GM12878 (cell line): ENCODE measurements at regions not wholly inside any gene's neighbourhood (a gene's known extent, or its start where the extent isn't known, plus 50 kb on each side); places are given as distances from the start of the nearest gene placed in this dataset.

ENCODE experiments used
- ATAC-seq: fragments of 200-7000 bp; cut with Tn5 transposase; 3 replicates; pipeline ENCODE4 v1.9.1; 2020; ENCODE audit warnings: mild to moderate bottlenecking, moderate library complexity
- BruUV-seq: library from RNA; stranded (reverse); fragments of 400-500 nt; replicated peaks from 2 replicates; lab custom pipeline; 2021; lab: Mats Ljungman, UMichigan
- CTCF ChIA-PET: fragments of 300-600 bp; sonication (Branson Sonifier 250); formaldehyde crosslinking; extraction: SDS; loops from one replicate; lab custom pipeline; 2021; ENCODE audit warnings: inconsistent platforms; lab: Yijun Ruan, JAX
- POLR2A ChIA-PET: fragments of 350-600 bp; formaldehyde crosslinking; extraction: SDS; loops from one replicate; lab custom pipeline; 2021; ENCODE audit warnings: inconsistent platforms; lab: Charles Lee
- RAD21 ChIA-PET: fragments of 300-600 bp; sonication (Branson Sonifier 250); formaldehyde crosslinking; loops from one replicate; lab custom pipeline; 2023; ENCODE audit warnings: antibody characterized with exemption; ENCODE audit not compliant: unreplicated experiment; lab: Charles Lee
- SMC1A ChIA-PET: fragments of 300-600 bp; sonication (Branson Sonifier 250); formaldehyde crosslinking; loops from one replicate; lab custom pipeline; 2023; ENCODE audit not compliant: unreplicated experiment, uncharacterized antibody; lab: Charles Lee
- DNase-seq: peaks from one replicate; pipeline ENCODE4 v3.0.0-alpha.2; 2011; ENCODE audit warnings: low read depth, low spot score
- FAIRE-seq: peaks from 3 replicates; lab custom pipeline; 2011; peaks lifted over from hg19 to GRCh38; lab: Jason Lieb, UNC
- H2AFZ ChIP-seq: 2 replicates; pipeline ENCODE4 v1.6.0; 2011; ENCODE audit warnings: low read depth, low read length, control low read depth; ENCODE audit not compliant: control insufficient read depth
- H3K27ac ChIP-seq: 2 replicates; pipeline ENCODE4 v1.5.1; 2011; ENCODE audit warnings: control low read depth; ENCODE audit not compliant: control insufficient read depth, insufficient read depth
- H3K27me3 ChIP-seq, 2 experiments: replicated peaks in 1 of 2; 2 replicates each; pipeline versions ENCODE4 v1.6.0 to v1.6.1; 2011; ENCODE audit warnings: low read length in 1 of 2; ENCODE audit not compliant: control insufficient read depth in 2 of 2, insufficient read depth in 2 of 2
- H3K36me3 ChIP-seq, 2 experiments: 2 replicates each; pipeline ENCODE4 v1.5.1; 2011; ENCODE audit warnings: low read length in 1 of 2; ENCODE audit not compliant: control insufficient read depth in 2 of 2, insufficient read depth in 2 of 2
- H3K4me1 ChIP-seq: 2 replicates; pipeline ENCODE4 v1.6.1; 2011; ENCODE audit warnings: mild to moderate bottlenecking, low read length, moderate library complexity, mixed read lengths; ENCODE audit not compliant: control insufficient read depth, insufficient read depth
- H3K4me2 ChIP-seq: 2 replicates; pipeline ENCODE4 v1.6.0; 2011; ENCODE audit warnings: control low read depth; ENCODE audit not compliant: control insufficient read depth, insufficient read depth
- H3K4me3 ChIP-seq: fragments of 200-600 bp; sonication (generic); 2 replicates; pipeline ENCODE4 v1.5.1; 2016
- H3K79me2 ChIP-seq: 2 replicates; pipeline ENCODE4 v1.6.0; 2011; ENCODE audit warnings: low read length; ENCODE audit not compliant: control insufficient read depth, insufficient read depth
- H3K9ac ChIP-seq: 2 replicates; pipeline ENCODE4 v1.8.0; 2011; ENCODE audit warnings: low read length, control low read depth, mixed read lengths; ENCODE audit not compliant: control insufficient read depth, insufficient read depth
- H3K9me3 ChIP-seq: replicated peaks from 3 replicates; pipeline ENCODE4 v1.5.1; 2011; ENCODE audit warnings: mild to moderate bottlenecking, low read length; ENCODE audit not compliant: control insufficient read depth, insufficient read depth
- H4K20me1 ChIP-seq: 2 replicates; pipeline ENCODE4 v1.6.0; 2011; ENCODE audit not compliant: control insufficient read depth, insufficient read depth
- CUX1 ChIP-seq: IDR thresholded peaks from 2 replicates; pipeline ENCODE4 v1.6.1; 2012; ENCODE audit warnings: improper control_type of control experiment, low read depth, low read length; ENCODE audit not compliant: insufficient replicate concordance
- DPF2 ChIP-seq: fragments of 450-650 bp; IDR thresholded peaks from 2 replicates; pipeline ENCODE4 v1.6.1; 2017; ENCODE audit warnings: mild to moderate bottlenecking
- ETV6 ChIP-seq, 2 experiments: fragments of 450-650 bp in 1 of 2; IDR thresholded peaks in 1 of 2; conservative IDR thresholded peaks in 1 of 2; 2 replicates each; pipeline ENCODE4 v1.6.1; 2014; ENCODE audit warnings: antibody characterized with exemption in 1 of 2, borderline replicate concordance in 1 of 2, low read depth in 1 of 2, mild to moderate bottlenecking in 1 of 2, moderate library complexity in 1 of 2
- KAT2A ChIP-seq: conservative IDR thresholded peaks from 2 replicates; pipeline ENCODE4 v1.6.1; 2011; ENCODE audit warnings: low read depth, low read length; ENCODE audit not compliant: control insufficient read depth
- MYC ChIP-seq: IDR thresholded peaks from 2 replicates; pipeline ENCODE4 v1.6.1; 2011; ENCODE audit warnings: mild to moderate bottlenecking, low read length, moderate library complexity, inconsistent platforms; ENCODE audit not compliant: insufficient read depth, insufficient replicate concordance, insufficient read length, severe bottlenecking
- NFYA ChIP-seq: IDR thresholded peaks from 2 replicates; pipeline ENCODE4 v1.6.1; 2011; ENCODE audit warnings: low read depth, mild to moderate bottlenecking, low read length, improper control_type of control experiment, borderline replicate concordance
- RAD21 ChIP-seq: IDR thresholded peaks from 2 replicates; pipeline ENCODE4 v1.6.1; 2011; ENCODE audit warnings: mild to moderate bottlenecking, low read depth, low read length, moderate library complexity; ENCODE audit not compliant: insufficient read depth
- RELA ChIP-seq: fragments of 450-650 bp; IDR thresholded peaks from 2 replicates; pipeline ENCODE4 v1.8.0; 2014; ENCODE audit warnings: borderline replicate concordance; ENCODE audit not compliant: partially characterized antibody
- SKIL ChIP-seq: fragments of 450-650 bp; IDR thresholded peaks from 2 replicates; pipeline ENCODE4 v1.6.1; 2017; ENCODE audit warnings: mild to moderate bottlenecking, low read depth, inconsistent platforms; ENCODE audit not compliant: poor library complexity, severe bottlenecking
- SMC3 ChIP-seq: IDR thresholded peaks from 2 replicates; pipeline ENCODE4 v1.6.1; 2011; ENCODE audit warnings: low read length, improper control_type of control experiment, borderline replicate concordance
- SRF ChIP-seq, 2 experiments: IDR thresholded peaks; 2 replicates each; pipeline ENCODE4 v1.6.1; 2011; ENCODE audit warnings: low read depth in 2 of 2, low read length in 2 of 2, mild to moderate bottlenecking in 1 of 2, moderate library complexity in 1 of 2
- STAT1 ChIP-seq: fragments of 450-650 bp; conservative IDR thresholded peaks from 2 replicates; pipeline ENCODE4 v1.6.1; 2014; ENCODE audit warnings: antibody characterized with exemption, mild to moderate bottlenecking
- ZSCAN29 ChIP-seq: fragments of 450-650 bp; IDR thresholded peaks from 2 replicates; pipeline ENCODE4 v1.6.1; 2017; ENCODE audit warnings: mild to moderate bottlenecking, moderate library complexity
- WGBS: methylation state at CpG from one replicate; pipeline ENCODE4 v1.1.6; 2016; ENCODE audit warnings: low lambda C conversion rate; ENCODE audit not compliant: insufficient replicate concordance, insufficient coverage; ENCODE audit errors: missing lambda C conversion rate; 5-methylcytosine and 5-hydroxymethylcytosine counted together
- in situ Hi-C: fragments of 300-500 bp; cut with MboI; formaldehyde crosslinking; loops from 9 replicates; pipeline ENCODE4 v1.14.3; 2018; ENCODE audit warnings: mixed read lengths
- intact Hi-C: fragments of 100-400 bp; cut with micrococcal nuclease; formaldehyde crosslinking; loops from one replicate; pipeline ENCODE4 v1.14.2; 2022; ENCODE audit not compliant: unreplicated experiment

GRCh38 chr2:105977212-105977611 lies 216.9 kb downstream of the UXS1 start:
- WGBS: 42% methylated on average over 5 of the region's 5 CpGs
- Histone ChIP-seq H3K79me2 (no peaks in the 10 kb centered on the region), H3K4me2 (no peak overlapping the region), H3K36me3 (no peaks in the 10 kb centered on the region), H3K4me1 (no peaks in the 10 kb centered on the region), H2AFZ (no peak overlapping the region), H3K27ac (no peak overlapping the region), H3K9ac (no peak overlapping the region), H3K9me3 (no peaks in the 10 kb centered on the region; the same call in 2 of the 3 replicates), H3K27me3 (no peaks in the 10 kb centered on the region; a peak in 2 of 4 replicates), H4K20me1 (no peaks in the 10 kb centered on the region), H3K4me3 (no peak overlapping the region)
- ChIA-PET POLR2A (no interaction called here), RAD21 (no interaction called here), CTCF (no interaction called here), SMC1A (no interaction called here)
- TF ChIP-seq ZSCAN29 (no peak), RAD21 (no peak), SRF (IDR thresholded peaks at IDR 0.05; ENCODE audit: low read depth in 2 of 2, low read length in 2 of 2) (no peak), MYC (no peak), STAT1 (no peak), SMC3 (no peak), RELA (no peak), NFYA (no peak), KAT2A (no peak), DPF2 (no peak), SKIL (no peak), ETV6 (conservative IDR thresholded peaks at IDR 0.05 in 1 of 2, IDR thresholded peaks at IDR 0.05 in 1 of 2; ENCODE audit: borderline replicate concordance in 1 of 2, low read depth in 1 of 2) (no peak), CUX1 (no peak)
- intact Hi-C loops: no loop called here
- DNase-seq: no peak
- FAIRE-seq: no peak
- ATAC-seq: no peak
- in situ Hi-C loops: no loop called here
- no TSS peak for BruUV-seq
